Stimulated activated naive CD4-positive, alpha-beta T cell (primary cell): ENCODE measurements at regions not wholly inside any gene's neighbourhood (a gene's known extent, or its start where the extent isn't known, plus 50 kb on each side); places are given as distances from the start of the nearest gene placed in this dataset.
A peak's percentile ranks its signal among the peaks of the same experiment; 100 is the strongest.
"Not testable (repeated sequence)": the region's sequence is repeated elsewhere in the genome, so short reads cannot be mapped to it uniquely, and the experiment has no call there.

Experiments used
- DNase-seq, 6 experiments: peaks; one replicate each; lab custom pipeline; 2025; lab: John Stamatoyannopoulos, UW

- peak; percentile 38 to 79 (median 68) for DNase-seq
Measured at GRCh38 chr14:106605548-106606448, 1079.4 kb downstream of the TMEM121 start.

DNA sequence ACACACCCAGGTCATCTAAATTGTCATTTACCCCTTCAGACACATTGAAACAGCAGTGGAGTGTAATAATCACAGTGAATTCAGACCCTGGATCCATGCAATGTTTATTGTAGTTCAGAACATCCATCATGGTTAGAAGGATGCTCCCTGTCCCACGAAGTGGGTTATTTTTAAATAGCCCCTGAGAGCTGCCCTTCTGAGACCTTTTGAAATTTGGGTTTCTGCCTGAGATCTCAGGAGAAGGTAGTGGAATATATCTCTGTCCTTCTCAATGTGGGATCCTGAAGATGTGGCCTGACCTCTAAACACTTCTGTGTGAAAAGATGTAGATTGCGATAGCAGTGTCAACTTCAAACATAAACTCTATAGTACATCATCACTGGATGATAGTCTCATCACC lies 1080.6 kb downstream of the TMEM121 start:
- DNase-seq, result no peak

DNA sequence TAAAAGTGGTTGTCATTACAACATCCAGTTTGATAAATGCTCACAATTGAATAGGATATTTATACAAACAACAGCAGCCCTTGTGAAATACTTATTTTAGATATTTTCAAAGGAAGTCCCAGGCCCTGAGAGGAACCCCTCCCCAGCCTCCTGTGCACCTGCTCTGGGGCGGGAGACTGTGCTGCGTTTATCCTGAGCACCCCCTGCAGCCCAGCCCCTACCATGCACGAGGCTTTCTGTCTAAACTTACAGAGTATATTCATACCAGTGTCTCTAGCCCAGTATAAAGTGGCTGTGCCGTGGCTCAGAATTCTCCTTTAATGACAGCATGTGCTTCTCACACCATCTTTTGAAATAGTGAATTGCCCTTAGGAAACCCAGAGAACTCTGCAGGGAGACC lies 1084.3 kb downstream of the TMEM121 start:
- DNase-seq, result no peak

DNA sequence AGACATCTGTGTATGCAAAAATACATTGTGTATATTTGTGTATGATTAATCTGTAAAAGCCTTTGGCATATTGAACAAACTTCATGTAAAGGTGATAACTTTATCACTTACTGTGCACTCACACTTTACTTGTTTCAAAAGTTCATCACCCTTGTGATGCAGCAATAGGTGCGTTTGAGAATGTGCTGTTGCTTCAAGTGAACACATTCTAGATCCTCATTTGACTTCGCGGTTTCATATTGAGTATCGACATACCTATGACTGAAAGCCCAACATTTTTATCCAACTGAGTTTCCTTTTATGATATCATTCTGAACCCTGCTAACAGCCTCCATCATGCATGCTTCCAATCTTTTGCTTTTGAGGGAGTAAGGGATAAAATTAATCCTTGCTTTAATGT lies 1086.9 kb downstream of the TMEM121 start:
- no peak for DNase-seq

DNA sequence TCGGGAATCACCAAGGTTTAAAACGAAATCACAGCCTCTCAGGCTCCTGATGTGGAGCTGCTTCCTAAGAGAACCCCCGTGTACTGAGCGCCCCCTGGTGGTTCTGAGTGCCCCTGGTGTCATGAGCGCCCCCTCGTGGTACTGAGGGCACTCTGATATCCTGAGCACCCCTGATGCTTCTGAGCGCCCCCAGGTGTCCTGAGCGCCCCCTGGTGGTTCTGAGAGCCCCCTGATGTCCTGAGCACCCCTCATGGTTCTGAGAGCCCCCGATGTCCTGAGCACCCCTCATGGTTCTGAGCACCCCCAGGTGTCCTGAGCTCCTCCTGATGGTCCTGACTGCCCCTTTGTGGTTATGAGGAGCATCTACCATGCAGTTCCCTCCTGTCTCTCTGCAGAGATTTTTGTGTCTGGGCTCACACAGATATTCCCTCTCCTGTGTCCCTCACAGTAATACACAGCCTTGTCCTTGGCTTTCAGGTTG lies 1092.1 kb downstream of the TMEM121 start:
- DNase-seq, result peak; percentile 67 to 81 (median 70)

DNA sequence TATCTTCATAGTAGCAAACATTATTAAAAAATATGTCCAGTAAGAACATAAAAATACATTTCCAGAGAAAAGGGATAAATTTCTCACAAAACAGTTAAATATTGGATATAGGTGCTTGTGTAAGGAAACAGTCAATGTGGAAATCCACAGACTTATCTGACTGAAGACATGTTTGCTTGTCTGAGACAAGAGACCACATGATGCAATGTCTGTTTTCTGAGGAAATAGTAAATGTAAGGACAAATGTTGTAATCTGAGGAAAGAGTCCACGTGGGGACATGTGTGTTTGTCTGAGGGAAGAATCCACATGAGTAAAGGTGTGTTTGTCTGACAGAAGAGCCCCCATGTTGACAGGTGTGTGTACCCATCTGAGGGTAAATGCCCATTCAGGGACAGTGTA lies 1093.2 kb downstream of the TMEM121 start:
- no peak for DNase-seq

GRCh38 chr14:106620368-106620767 lies 1094.0 kb downstream of the TMEM121 start:
- no peak for DNase-seq

GRCh38 chr14:106622200-106622745 lies 1095.9 kb downstream of the TMEM121 start:
- peak in 2 of 6 experiments; percentile 4 to 11 for DNase-seq

DNA sequence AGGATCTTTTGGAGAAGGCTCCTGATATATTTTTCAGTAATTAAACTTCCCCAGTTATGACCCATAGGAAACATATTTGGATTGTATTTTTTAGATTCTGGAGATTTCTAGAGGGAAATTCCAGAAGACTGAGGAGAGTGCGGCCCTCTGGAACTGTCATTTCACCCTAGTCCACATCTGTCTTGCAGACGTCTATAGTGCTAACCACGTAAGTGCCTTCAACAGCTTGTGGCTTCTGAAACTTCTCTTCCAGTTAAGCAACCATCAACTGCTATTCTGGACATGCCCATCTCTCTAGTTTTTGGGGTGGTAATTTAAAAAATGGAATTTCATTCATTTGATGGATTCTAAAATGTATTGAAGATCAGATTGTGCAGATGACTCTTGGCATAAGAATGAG lies 1098.8 kb downstream of the TMEM121 start:
- no peak for DNase-seq

GRCh38 chr14:106626469-106626868 lies 1100.1 kb downstream of the TMEM121 start:
- DNase-seq, result not testable (repeated sequence)

- DNase-seq, result peak; percentile 22 to 72 (median 58)
Measured at GRCh38 chr14:106626942-106627588, 1100.7 kb downstream of the TMEM121 start.

DNA sequence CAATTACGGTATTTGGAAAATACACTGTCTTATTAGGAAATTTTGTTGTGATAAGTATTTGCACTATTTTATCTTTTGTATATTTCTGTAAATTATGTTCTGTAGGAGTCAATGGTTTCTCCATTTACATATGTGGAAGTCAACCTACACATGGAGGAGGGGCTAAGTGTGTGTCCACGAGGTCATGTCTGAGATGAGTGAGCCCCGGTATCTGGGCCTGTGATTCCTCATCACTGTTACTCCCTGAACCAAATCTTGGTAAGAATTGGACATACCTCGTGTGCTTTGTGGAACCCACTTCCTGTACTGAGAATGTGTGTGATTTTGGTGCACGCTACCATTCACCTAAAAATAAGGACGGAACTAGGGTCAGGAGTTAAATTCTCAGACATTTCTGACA lies 1105.5 kb downstream of the TMEM121 start:
- no peak for DNase-seq

DNA sequence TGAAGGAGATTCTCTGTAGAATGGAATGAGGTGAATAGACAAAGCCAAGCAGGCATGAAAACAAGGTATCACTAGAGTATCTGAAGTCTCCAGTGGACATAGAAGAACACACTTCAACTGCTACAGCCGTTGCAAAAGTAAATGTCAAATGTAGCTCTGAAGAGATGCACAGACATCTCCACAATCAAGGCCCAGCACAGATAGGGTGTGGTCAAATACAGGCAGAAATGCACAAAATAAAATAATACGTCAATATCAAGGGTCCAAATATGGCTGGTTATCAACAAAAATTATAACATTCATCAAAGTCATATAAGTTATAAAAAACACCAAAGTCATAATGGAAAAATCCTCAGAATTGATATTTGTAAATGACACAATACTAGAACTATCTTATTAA lies 1107.3 kb downstream of the TMEM121 start:
- no peak for DNase-seq

- no peak for DNase-seq
Measured at GRCh38 chr14:106635569-106635968, 1109.2 kb downstream of the TMEM121 start.

- DNase-seq, result peak in 5 of 6 experiments; percentile 40 to 65 (median 53)
Measured at GRCh38 chr14:106638786-106639452, 1112.5 kb downstream of the TMEM121 start.

GRCh38 chr14:106642090-106642489 lies 1115.7 kb downstream of the TMEM121 start:
- no peak for DNase-seq

DNA sequence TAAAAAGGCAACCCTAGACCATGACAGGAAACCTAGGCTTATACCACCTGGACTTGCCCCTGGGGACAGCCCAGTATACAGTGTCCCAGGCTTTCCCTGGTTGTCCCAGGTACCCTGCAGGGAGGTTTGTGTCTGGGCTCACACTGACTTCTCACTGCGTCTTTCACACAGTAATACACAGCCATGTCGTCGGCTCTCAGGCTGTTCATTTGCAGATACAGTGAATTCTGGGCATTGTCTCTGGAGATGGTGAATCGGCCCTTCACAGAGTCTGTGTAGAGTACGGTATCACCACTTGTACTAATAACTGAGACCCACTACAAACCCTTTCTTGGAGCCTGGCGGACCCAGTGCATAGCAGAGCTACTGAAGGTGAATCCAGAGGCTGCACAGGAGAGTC lies 1116.6 kb downstream of the TMEM121 start:
- not testable (repeated sequence) for DNase-seq

GRCh38 chr14:106648874-106649273 lies 1122.5 kb downstream of the TMEM121 start:
- DNase-seq, result not testable (repeated sequence)

GRCh38 chr14:106651016-106651415 lies 1124.6 kb downstream of the TMEM121 start:
- DNase-seq, result no peak

DNA sequence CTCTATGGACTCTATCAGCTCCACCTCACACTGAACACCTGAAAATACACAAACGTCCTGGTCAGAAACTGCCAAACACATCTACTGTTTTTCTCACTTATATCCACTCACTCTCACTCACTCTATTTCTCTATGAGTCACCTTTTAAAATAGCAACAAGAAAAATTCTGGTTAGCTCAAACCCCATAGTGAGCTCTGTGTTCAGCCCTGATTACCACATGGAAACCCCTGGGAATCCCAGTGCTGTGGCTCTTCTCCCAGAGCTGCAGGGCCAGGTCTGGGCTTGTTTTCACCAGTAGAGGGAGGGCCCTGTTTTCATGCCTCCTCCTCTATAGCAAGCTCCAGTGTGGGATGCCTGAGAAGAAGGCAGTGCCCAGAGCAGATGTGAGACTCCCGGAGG lies 1126.1 kb downstream of the TMEM121 start:
- DNase-seq, result no peak

- DNase-seq, result peak; percentile 26 to 76 (median 52)
Measured at GRCh38 chr14:106657460-106657859, 1131.1 kb downstream of the TMEM121 start.
